ENCODE measurements at regions not wholly inside any gene's neighbourhood (a gene's known extent, or its start where the extent isn't known, plus 50 kb on each side); places are given as distances from the start of the nearest gene placed in this dataset.

GRCh38 chr14:100428727-100429126 is 105.6 kb downstream of the SLC25A47 start:
- no peak for ATAC-seq
- Histone ChIP-seq H3K9me3 (replicated peaks; ENCODE audit: control insufficient read depth, insufficient read depth, low read depth, low read length) (no peaks in the 10 kb centered on the region), H3K9ac (ENCODE audit: insufficient read depth in 1 of 2, low read depth in 2 of 2, low read length in 2 of 2) (no peak overlapping the region), H3K9me1 (ENCODE audit: control insufficient read depth, insufficient read depth, low read length) (peaks cover 5% of the 10 kb centered on the region), H4K20me1 (replicated peaks; ENCODE audit: control insufficient read depth, insufficient read depth, low read length) (peaks cover 5% of the 10 kb centered on the region; the same call in 1 of the 2 replicates), H3K4me2 (ENCODE audit: insufficient read depth, low read length) (no peak overlapping the region), H3K79me2 (ENCODE audit: control insufficient read depth, insufficient read depth, low read length) (no peaks in the 10 kb centered on the region), H3K4me1 (replicated peaks in 1 of 2; ENCODE audit: control insufficient read depth in 2 of 2, insufficient read depth in 2 of 2, low read length in 2 of 2) (peaks cover 16 to 21% of the 10 kb centered on the region in 2 experiments), H2AFZ (ENCODE audit: low read depth, low read length) (no peak overlapping the region), H3K4me3 (no peak overlapping the region), H3K27me3 (ENCODE audit: control insufficient read depth in 2 of 2, insufficient read depth in 2 of 2, low read length in 2 of 2) (no peaks in the 10 kb centered on the region), H3K27ac (ENCODE audit: extremely low read depth, low read depth, low read length) (no peak overlapping the region), H3K36me3 (ENCODE audit: control insufficient read depth, insufficient read depth, low read length) (no peaks in the 10 kb centered on the region)
- FAIRE-seq, result no peak
- no peak for DNase-seq (ENCODE audit: extremely low read depth in 1 of 4, low spot score in 3 of 4)
- BruUV-seq (replicated peaks), result no TSS peak
- in situ Hi-C loops (cut with MboI), result no loop called here
- ChIA-PET CTCF (ENCODE audit: low intra/inter-chr PET ratio) (no interaction called here), POLR2A (no interaction called here)
- intact Hi-C loops (cut with micrococcal nuclease), result no loop called here
- peak; percentile 32 for TF ChIP-seq MEIS2 (IDR thresholded peaks at IDR 0.05; ENCODE audit: partially characterized antibody)
- TF ChIP-seq PHB (CRISPR knock-in tag; IDR thresholded peaks at IDR 0.05), result no peak
- no peak for TF ChIP-seq GTF2A2 (tag; IDR thresholded peaks at IDR 0.05)
- no peak for TF ChIP-seq SMARCA5 (IDR thresholded peaks at IDR 0.05)
- TF ChIP-seq PCBP1 (IDR thresholded peaks at IDR 0.05; ENCODE audit: low read depth, low read length, poor library complexity, severe bottlenecking), result no peak
- no peak for TF ChIP-seq TCF15 (CRISPR knock-in tag; IDR thresholded peaks at IDR 0.05)
- TF ChIP-seq FOSL1 (tag; conservative IDR thresholded peaks at IDR 0.05), result peak; percentile 47
- peak; percentile 43 for TF ChIP-seq ATF3 (IDR thresholded peaks at IDR 0.05)
- TF ChIP-seq ATF3 (CRISPR knock-in tag; conservative IDR thresholded peaks at IDR 0.05), result no peak
- TF ChIP-seq JUND (IDR thresholded peaks at IDR 0.05; ENCODE audit: borderline replicate concordance, low read depth, low read length), result peak; percentile 38; the same call in 1 of the 2 replicates
- 0 out of 3 replicates have a peak, but pooled peaks have one; percentile 19 for TF ChIP-seq JUND (tag; IDR thresholded peaks at IDR 0.05; ENCODE audit: borderline replicate concordance, low read depth, low read length)
- no peak for TF ChIP-seq SLC30A9 (CRISPR knock-in tag; IDR thresholded peaks at IDR 0.05)
- 57% methylated on average over 9 of the region's 9 CpGs for WGBS (ENCODE audit: insufficient coverage, low coverage, missing lambda C conversion rate)
